Endothelial cell of umbilical vein (primary cell): ENCODE measurements at regions not wholly inside any gene's neighbourhood (a gene's known extent, or its start where the extent isn't known, plus 50 kb on each side); places are given as distances from the start of the nearest gene placed in this dataset.

Experiments
- CTCF ChIP-seq, 2 donors: IDR thresholded peaks; 1 replicate in 1 of 2; 2 replicates in 1 of 2; pipeline ENCODE4 v1.5.1; 2011; ENCODE audit warnings: low read length in 2 of 2, mild to moderate bottlenecking in 2 of 2, moderate library complexity in 2 of 2, control low read depth in 1 of 2, inconsistent platforms in 1 of 2, low read depth in 1 of 2; ENCODE audit not compliant: insufficient read depth in 1 of 2; ENCODE audit errors: extremely low read depth in 1 of 2
- EZH2 ChIP-seq: IDR thresholded peaks from 2 replicates; pipeline ENCODE4 v1.6.1; 2012; ENCODE audit warnings: borderline replicate concordance, low read depth, mild to moderate bottlenecking, moderate library complexity, low read length, inconsistent platforms; ENCODE audit not compliant: severe bottlenecking
- FOS ChIP-seq: IDR thresholded peaks from 2 replicates; pipeline ENCODE4 v1.6.1; 2011; ENCODE audit warnings: mild to moderate bottlenecking, low read length, moderate library complexity, borderline replicate concordance; ENCODE audit not compliant: insufficient read depth
- JUN ChIP-seq: IDR thresholded peaks from 2 replicates; pipeline ENCODE4 v1.6.1; 2011; ENCODE audit warnings: borderline replicate concordance, low read depth; ENCODE audit not compliant: insufficient read length, insufficient read depth
- MAX ChIP-seq: IDR thresholded peaks from 2 replicates; pipeline ENCODE4 v1.6.1; 2011; ENCODE audit not compliant: insufficient read depth, insufficient read length
- MYC ChIP-seq: IDR thresholded peaks from one replicate; pipeline ENCODE4 v1.6.1; 2011; ENCODE audit warnings: mild to moderate bottlenecking, low read depth, low read length
- POLR2A ChIP-seq: IDR thresholded peaks from 2 replicates; pipeline ENCODE4 v1.6.1; 2012; ENCODE audit warnings: low read depth, mild to moderate bottlenecking, control low read depth, low read length
- POLR2AphosphoS5 ChIP-seq: IDR thresholded peaks from 2 replicates; pipeline ENCODE4 v1.6.1; 2012; ENCODE audit warnings: low read depth, mild to moderate bottlenecking, control low read depth, low read length, moderate library complexity; ENCODE audit not compliant: insufficient read depth

- no peak for TF ChIP-seq CTCF (IDR thresholded peaks at IDR 0.05; ENCODE audit: extremely low read depth in 1 of 2, insufficient read depth in 1 of 2, low read depth in 1 of 2, low read length in 2 of 2)
- no peak for TF ChIP-seq POLR2AphosphoS5
- TF ChIP-seq POLR2A, result no peak
- TF ChIP-seq EZH2, result no peak
- TF ChIP-seq MAX, result no peak
- TF ChIP-seq MYC, result no peak
- TF ChIP-seq JUN, result no peak
- no peak for TF ChIP-seq FOS
Measured at GRCh38 chr20:55140631-55141030, 665.2 kb downstream of the DOK5 start.
